ENCODE measurements at regions not wholly inside any gene's neighbourhood (a gene's known extent, or its start where the extent isn't known, plus 50 kb on each side); places are given as distances from the start of the nearest gene placed in this dataset.

DNA sequence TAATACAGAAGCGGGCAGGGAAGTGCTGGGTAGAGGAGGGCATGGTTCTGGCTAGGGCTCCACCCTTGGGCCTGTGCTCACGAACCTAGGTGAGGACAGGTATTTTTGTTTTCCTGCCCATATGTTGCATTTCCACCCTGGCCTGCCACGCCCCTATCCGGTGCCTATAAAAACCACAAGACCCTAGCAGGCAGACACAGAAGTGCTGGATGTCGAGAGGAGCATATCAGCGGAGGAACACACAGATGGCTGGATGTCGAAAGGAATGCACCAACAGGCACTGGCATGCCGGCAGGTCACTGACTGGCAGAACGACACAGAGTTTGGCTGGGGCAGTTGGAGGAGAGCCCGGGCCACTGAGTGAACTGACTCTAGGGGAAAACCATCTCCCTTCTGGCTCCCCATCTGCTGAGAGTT lies 316.6 kb upstream of the BOD1L1 start:
- no peak for DNase-seq

DNA sequence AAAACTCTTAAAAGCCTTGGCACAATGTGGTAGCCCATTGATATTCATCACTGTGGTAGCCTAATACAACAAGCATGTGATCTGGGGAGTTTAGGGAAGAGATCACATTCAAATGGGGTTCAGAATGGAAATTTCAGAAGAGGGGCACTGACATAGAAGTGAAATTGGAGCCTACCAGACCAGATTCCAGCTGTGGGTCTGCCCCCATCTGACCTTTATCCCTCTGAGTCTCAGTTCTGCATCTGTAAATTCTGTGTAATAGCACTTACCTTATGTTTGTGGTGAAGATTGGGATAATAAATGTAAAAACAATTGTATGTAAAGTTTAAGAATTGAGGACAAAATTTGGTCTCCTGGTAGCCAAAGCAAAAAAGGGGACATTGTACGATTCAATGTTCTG lies 320.4 kb upstream of the BOD1L1 start:
- no peak for DNase-seq

DNA sequence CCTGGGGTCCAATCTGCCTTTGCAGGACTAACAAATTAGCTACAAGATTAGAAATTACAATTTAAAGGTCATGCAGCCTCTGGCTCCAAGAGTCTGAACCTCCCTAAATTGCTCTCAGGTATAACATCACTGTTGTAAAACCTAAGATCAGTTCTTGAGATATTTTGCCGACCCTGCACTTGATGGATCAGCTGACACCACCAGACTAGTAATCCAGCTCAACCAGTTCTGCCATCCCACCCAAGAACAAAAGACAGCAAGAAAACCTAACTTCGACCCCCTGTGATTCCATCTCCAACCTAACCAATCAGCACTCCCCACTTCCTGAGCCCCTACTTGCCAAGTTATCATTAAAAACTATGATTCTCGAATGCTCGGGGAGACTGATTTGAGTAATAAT lies 323.0 kb upstream of the BOD1L1 start:
- no peak for DNase-seq

DNA sequence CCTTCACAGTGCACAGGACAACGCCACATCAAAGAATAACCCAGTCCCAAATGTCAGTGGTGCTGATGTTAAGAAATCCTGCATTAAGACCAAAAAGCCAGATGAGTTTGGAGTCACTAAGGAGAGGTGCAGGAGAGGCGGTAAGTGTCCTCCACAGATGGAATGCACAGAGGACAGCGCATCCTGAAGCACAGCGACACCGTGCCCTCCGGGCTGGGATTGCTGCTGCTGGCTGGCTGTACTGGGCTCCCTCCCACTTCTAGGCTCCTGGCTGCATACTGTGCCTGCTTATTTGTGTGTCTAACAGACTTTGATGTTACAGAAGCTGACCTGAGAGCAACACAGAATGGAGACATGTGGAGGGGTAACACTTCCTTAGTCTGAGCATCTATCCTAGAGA lies 325.6 kb upstream of the BOD1L1 start:
- DNase-seq = no peak

DNA sequence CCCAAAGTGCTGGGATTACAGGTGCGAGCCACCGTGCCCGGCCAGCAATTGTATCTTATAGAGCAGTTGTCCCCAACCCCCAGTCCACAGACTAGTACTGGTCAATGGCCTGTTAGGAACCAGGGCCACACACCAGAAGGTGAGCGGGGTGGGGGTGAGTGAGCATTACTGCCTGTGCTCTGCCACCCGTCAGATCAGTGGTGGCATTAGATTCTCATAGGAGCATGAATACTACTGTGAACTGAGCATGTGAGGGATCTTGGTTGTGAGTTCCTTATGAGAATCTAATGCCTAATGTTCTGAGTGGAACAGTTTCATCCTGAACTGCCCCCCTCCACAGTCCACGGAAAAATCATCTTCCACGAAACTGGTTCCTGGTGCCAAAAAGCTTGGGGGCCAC lies 328.0 kb upstream of the BOD1L1 start:
- no peak for DNase-seq

DNA sequence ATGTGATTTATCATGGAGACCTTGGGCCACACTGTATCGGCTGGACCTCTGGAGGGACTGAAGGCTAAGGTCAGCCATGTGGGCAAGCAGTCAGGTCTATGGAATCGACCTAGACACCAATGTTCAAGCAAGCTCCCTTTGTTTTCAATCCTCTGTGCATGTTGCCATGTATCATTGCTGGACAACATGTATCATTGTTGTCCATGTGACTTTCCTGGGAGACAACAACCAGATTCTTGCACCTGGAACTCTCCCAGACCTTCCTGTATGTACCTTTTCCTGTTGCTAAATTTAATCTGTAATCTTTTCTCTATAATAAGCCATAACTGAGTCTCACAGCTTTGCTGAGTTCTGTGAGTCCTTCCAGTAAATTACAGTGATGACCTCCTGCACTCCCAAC lies 329.4 kb upstream of the BOD1L1 start:
- DNase-seq = no peak

DNA sequence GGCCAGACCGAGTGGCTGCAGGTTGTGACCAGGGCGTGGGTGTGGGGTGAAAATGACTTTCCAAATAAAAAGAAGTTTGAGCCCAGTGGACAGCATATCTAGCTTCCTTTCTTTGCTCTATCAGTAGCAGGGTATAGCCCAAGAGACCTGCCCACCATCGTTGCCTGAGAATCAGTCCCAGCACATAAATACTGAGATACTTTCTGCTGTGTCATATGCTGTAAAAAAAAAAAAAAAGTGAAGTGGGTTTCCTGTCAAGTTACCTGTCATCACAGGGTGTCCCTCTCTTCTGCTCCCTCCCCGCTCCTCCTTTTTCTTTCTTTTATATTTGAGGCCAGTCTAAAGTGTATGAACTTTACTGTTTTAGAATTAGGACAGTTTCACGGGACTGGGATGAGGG lies 330.3 kb upstream of the BOD1L1 start:
- no peak for DNase-seq

DNA sequence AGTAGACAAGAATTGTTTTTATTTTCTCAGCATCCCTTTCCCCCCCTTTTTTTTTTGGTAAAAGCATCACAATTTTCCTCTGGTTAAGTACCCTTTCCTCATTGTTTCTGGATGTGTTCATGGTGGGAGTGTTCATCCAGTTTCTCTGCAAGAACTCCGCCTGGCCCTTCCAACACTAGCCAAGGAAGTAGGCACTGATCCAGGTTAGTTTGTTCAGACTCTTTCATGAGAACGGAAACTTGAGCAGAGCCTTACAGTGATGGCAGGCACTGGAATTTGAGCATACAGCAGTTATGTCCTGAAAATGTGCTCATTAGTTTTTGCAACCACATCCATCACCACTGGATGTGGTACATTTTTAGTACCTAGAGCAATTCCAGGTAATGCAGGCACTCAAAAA lies 336.1 kb upstream of the BOD1L1 start:
- DNase-seq = no peak

DNA sequence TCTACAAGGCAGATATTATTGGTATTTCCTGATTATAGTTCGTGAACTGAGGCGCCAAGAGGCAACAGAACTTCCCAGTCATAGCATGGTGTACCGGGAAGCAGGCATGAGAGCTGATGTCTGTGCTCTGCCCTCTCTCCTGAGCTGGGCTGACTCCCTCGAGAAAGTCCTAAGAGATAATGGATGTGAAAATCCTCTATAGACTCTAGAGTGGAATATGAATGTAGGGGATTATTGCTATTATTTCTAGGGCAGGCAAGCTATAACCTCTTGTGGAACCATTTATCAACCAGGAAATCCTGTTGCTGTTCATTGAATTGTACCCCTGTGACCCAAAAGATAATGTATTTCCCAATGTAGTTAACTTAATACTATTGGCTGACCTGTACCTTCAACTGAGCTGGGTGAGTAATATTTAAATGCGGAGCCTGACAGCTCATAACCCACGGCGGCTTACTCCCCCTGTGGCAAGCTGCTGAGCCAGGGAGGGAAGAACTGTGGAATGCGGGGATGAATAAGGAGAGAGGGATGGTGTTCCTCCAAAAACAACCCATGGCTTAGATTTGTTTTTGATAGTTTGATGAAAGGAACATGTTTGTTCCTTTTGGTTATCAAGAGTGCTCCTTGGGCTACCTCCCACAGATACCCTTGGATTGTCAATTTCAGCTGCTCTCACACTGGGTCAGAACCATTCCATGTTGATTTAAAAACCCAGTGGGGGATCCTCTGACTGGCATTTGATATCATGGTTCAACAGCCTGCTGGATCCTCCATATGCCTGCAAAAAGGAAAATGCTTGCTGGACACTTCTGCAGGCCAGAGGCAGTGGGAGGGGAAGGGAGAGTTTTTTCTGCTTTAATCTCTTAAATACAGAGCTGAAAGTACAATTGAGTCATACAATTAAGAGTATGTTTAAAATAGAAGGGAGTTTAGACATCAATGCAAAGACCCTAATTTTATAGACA lies 339.0 kb upstream of the BOD1L1 start:
- no peak for DNase-seq

DNA sequence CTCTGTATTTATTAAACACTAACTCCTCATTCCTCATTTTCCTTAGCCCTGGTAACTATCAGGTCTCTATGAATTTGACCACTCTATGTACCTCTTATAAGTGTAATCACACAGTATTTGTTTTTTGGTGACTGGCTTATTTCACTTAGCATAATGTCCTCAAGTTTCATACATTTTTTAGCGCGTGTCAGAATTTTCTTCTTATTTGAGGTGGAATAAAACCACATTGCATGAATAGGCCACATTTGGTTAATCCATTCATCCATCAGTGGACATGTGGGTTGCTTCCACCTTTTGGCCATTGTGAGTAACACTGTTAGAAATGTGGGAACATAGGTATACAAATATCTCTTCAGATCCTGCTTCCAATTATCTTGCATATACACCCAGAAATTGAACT lies 341.2 kb upstream of the BOD1L1 start:
- DNase-seq = no peak

DNA sequence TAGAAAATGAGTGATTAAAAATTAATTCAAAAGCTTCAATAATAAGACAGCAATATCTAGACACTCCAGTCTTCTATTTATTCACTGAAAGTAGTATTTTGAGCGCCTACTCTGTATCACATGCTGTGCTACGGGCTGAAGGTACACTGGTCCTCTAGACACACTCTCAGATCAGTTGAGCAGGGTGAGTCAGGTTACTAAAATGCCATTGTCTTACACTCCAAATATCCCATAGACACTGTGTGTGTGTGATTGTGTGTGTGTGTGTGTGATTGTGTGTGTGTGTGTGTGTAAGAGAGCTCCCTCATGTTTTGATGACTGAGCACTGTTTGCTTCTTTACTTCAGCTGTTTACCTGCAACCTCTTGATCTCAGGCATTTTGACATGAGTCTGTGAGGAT lies 342.8 kb upstream of the BOD1L1 start:
- no peak for DNase-seq

DNA sequence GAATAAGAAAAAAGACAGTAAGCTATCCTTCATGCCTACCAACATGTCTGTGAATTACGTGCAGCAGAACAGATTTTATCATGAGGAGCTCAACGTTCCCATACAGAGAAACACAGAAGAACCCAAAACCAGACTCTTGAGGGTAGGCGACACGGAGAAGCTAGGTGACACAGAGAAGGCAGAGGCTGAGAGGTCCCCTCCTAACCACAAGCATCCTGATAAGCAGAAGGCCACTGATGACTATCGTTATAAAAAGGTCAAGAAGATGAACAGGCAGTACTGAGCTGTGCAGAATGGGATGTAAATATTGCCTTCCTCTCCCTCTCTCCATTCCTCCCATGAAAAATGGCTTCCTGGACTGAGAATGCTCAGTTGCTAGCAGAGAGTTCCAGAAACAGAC lies 350.2 kb upstream of the BOD1L1 start:
- no peak for DNase-seq

DNA sequence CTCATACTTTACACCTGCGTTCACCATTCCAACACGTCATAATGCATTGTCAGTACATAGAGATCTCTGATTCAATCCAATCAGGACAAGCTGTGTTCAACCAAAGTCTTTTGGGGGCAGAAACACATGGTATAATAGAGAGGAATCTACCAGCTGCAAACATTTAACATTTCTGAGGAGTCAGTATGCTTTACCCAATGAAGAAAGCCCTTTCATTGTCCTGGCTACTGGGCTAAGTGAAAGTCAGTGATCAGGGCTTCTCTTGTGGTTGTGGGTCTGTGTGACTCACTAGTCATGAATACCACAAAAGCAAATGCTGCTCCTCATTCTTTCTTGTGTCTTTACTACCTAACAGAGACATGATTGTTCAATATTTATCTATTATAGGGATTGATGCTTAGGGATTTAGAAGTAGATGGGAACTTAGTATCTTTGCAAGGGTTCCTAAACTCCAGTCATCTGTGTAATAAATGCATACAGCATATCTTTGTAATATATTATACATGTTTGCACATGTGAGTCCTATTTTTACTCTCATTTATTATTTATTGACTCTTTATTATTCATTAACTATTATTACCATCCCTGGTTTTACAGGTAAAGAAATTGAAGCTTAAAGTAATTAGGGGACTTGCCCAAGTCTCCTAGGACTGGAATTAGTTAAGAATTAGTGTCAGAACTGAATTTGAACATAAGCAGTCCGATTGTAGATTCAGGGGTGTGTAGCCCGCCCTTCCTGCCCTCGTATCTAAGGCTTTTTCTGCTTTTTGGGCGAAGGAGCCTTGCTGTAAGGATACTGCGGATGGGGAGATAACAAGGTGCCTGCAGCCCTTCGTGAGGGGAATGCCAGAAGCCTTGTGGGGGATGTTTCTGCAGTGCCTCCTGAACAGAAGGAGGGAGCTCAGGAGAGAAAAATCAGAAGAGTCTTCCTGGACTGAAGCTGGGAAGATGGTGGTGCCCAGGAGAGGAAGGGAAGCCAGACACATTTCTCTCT lies 353.1 kb upstream of the BOD1L1 start:
- no peak for DNase-seq

DNA sequence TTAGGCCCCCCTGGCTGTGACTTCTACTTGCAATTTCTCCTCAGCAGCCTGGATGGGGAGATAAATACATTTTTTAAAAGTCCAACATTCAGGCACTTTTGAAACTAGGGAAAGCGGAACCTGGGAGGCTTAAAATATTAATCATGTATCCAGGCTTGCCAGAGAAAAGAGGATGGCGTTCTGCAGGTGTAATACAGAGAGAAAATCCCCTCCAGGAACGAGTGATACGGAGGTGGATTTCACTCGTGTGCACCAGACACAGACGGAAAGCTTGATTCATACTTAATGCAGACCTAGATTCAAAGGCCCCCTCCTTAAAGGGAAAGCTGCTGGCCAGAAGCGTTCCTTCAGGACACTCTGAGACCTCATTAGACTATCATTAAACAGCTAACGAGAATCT lies 354.0 kb upstream of the BOD1L1 start:
- no peak for DNase-seq

DNA sequence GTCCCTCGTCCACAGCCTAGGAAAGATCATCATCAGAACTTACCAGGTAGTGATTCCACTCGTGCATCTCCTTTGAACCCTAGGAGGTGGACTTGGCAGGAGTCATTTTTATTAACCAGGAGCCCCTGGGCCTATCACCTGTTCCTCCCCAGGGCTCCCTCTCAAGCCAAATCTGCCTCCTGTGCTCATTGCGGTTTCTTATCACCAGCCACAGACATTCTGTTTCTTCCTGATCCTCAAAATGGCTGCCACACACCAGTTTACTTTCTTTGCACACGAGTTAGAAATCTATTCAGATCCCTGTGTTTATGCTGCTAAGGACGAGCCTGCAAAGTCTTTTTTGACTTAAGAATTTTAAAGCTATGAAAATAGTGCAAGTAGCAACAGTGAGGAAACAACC lies 354.5 kb upstream of the BOD1L1 start:
- DNase-seq = no peak

DNA sequence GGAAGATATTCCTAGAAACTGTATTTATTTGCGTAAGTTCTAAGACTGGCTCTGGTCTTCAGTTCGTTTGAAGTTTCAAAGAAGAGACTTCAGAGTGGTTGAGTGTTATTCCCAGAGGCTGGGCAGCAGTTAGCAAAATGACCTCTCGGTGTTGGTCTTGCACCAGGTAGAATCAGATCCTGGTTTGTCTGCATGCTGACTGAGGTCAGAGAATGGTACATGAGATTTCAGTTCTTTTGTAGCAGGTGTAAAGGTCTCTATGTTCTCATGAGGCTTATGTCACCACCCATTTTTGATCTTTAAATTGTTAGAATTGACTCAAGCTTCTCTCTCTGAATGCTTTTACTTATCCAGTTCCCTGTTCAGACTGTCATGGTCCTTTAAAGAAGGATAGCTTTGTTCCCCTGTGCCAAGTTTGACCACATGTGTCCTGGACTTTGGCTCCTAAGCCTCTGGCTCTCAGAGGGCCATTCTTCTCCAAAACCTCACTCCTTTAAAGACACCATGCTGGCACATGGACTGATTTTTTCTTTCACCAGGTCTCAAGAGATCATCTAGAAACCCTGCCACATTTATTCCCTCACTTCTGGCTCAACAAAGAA lies 355.8 kb upstream of the BOD1L1 start:
- DNase-seq = no peak

DNA sequence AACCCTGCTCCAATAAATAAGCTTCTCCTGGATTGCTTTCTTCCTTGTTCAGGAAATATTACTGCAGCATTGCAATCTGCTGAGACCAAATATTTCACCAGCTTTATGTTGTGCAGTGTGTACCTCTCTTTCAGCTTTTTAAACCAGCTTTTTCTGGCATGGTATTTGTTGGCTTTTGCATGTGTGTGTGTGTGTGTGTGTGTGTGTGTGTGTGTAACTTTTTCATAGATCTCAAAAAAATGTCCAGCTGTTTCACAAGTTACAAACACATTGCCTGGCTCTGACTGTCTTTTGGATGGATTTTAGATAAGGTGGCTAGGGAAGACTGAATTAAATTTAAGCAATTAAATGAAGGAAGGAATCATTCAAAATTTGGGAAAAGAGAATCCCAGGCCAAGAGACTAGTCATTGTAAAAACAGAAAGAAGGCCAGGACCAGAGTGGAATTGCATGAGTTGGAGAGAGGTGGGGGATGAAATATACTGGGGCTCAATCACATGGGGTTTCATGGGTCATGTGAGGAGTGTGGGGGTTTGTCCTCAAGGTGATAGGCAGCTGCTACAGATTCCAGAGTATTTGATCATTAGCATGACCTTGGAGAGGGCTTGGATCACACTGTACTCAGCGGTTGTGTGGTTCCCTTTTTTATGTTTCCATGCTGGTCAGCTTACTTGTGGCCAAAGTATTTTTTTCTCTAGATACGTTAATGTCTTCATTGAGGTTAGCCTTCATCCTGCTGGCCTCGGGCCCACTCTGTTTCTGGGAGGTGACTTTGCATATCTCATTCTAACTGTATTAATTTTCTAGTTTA lies 357.7 kb upstream of the BOD1L1 start:
- DNase-seq = no peak

DNA sequence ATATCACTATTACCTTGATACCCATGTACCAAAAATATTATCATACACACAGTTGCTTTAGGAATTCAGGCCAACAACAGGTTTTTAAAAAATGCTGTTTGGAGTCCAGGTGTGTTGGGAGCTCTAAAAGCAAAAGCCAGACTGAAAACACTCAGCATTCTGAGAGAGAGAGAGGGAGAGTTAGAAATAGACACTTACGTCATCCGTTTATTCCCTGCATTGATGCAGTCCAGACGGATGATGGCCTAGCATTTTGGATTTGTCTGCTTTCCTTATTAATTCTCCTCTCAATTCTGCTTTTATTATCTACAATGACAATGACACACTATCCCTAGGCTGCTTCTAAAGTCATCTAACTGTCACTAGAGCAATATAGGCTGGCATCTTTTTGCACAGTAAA lies 358.3 kb upstream of the BOD1L1 start:
- DNase-seq = no peak

DNA sequence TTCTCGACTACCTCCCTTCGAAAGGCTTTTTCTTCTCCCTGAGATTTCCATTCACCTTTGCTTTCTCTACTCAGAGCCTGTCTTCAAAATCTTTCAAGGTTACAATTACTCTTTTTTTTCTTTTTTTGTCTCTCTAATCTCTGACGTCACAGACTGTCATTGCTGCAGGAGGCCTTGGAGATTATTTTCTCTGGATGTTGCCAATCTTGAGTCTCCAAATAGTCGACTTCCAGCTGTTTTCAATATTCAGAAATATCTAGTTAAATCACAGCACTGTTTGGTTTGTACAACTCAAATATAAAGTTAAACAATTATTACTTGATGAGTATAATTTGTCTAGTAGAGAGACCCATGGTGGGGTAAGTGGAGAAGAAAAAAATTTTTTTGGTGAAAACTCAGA lies 359.0 kb upstream of the BOD1L1 start:
- DNase-seq = no peak

DNA sequence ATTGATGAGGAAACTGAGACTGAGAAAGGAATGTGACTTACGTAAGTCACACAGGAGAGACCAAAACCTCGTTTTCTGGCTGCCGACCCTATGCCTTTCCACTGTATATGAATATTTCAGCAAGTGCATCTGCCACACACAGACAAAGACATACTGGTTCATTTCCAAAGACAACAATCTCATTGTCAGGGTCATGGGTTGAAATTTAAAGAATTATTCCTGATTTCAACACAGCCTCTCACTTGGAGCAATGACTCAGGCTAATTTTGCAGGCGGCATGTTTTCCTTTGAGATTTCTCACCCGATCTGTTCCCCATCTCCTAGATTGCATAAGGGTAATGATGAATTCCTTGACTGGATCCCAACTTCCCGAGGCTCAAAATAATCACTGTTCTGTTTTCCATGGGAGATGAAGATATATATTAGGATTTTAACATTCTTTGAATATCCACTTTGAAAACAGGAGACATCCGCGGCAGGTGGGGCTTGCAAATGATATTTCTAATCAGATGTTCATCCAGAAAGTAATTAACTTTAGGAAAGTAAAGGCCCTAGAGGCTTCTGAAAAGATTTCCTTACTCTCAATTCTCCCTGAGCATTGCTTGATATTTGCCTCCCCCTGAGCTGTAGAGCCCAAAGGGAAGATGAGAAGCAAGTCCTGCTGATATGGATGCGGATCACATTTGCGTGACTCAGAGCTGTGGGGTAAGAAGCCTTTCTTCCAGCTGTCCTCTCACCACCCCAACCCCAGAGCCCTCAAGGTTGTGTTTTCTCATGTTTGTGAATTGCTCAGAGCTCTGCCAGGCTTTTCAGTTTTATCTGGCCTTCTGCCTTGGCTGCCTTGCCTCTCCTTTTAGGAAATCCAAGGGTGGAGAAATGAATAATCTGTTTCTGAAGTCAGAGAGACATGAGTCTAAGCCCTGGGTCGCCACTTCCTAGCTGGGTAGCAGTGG lies 361.1 kb upstream of the BOD1L1 start:
- no peak for DNase-seq

DNA sequence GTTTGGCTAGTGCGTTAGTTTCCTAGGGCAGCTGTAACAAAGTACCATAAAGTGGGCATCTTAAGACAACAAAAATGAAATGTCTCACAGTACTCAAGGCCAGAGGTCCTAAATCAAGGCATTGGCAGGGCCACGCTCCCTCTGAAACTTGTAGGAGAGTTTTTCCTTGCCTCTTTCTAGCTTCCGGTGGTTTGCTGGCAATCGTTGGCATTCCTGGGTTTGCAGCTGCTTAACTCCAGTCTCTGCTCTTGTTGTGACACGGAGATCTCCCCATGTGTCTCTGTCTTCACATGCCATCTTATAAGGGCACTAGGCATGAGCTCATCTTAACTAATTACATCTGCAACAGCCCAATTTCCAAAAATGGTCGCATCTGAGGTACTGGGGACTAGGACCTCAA lies 362.0 kb upstream of the BOD1L1 start:
- DNase-seq = no peak

Measured in activated effector memory CD4-positive, alpha-beta T cell treated with Interleukin-2 at 50 U/mL for 16 hours (primary cell).